OCI-LY7 (cell line): ENCODE measurements at regions not wholly inside any gene's neighbourhood (a gene's known extent, or its start where the extent isn't known, plus 50 kb on each side); places are given as distances from the start of the nearest gene placed in this dataset.

Experiments used
- BruUV-seq: library from RNA; stranded (reverse); fragments of 400-500 nt; replicated peaks from 2 replicates; lab custom pipeline; 2021; lab: Mats Ljungman, UMichigan
- CTCF ChIA-PET: fragments of 300-600 bp; sonication (Branson Sonifier 250); formaldehyde crosslinking; loops from one replicate; lab custom pipeline; 2022; ENCODE audit warnings: antibody characterized with exemption; ENCODE audit not compliant: unreplicated experiment; lab: Charles Lee
- POLR2A ChIA-PET: fragments of 300-600 bp; sonication (Branson Sonifier 250); formaldehyde crosslinking; loops from one replicate; lab custom pipeline; 2022; ENCODE audit warnings: antibody characterized with exemption; lab: Charles Lee
- DNase-seq: peaks from one replicate; pipeline ENCODE4 v3.0.0-alpha.2; 2015; ENCODE audit warnings: low spot score
- H2AFZ ChIP-seq: fragments of 200-600 bp; sonication (generic), shearing (Covaris generic); 2 replicates; pipeline ENCODE4 v1.6.1; 2014; ENCODE audit warnings: mild to moderate bottlenecking, antibody characterized with exemption, low read length, moderate library complexity
- H3K27ac ChIP-seq: fragments of 200-600 bp; sonication (generic); 2 replicates; pipeline ENCODE4 v1.5.1; 2014; ENCODE audit warnings: mixed run types, low read depth, mild to moderate bottlenecking, moderate library complexity, low read length, inconsistent platforms; ENCODE audit not compliant: poor library complexity, severe bottlenecking
- H3K36me3 ChIP-seq: fragments of 200-600 bp; sonication (generic); 2 replicates; pipeline ENCODE4 v1.6.1; 2014; ENCODE audit warnings: mild to moderate bottlenecking, antibody characterized with exemption, low read length, moderate library complexity, mixed read lengths; ENCODE audit not compliant: insufficient read depth
- H3K4me1 ChIP-seq: fragments of 200-600 bp; sonication (generic); 2 replicates; pipeline ENCODE4 v1.5.1; 2014; ENCODE audit warnings: mild to moderate bottlenecking, low read length; ENCODE audit not compliant: insufficient read depth, poor library complexity, severe bottlenecking
- H3K4me2 ChIP-seq: fragments of 200-600 bp; sonication (generic); 2 replicates; pipeline ENCODE4 v1.6.1; 2014; ENCODE audit warnings: mild to moderate bottlenecking, low read length
- H3K4me3 ChIP-seq: fragments of 200-600 bp; sonication (generic); 2 replicates; pipeline ENCODE4 v1.5.1; 2014; ENCODE audit warnings: mild to moderate bottlenecking, low read depth, low read length; ENCODE audit not compliant: poor library complexity, severe bottlenecking
- H3K79me2 ChIP-seq: fragments of 200-600 bp; sonication (generic); 2 replicates; pipeline ENCODE4 v1.6.1; 2016; ENCODE audit warnings: low read depth, mild to moderate bottlenecking, low read length, moderate library complexity, mixed read lengths; ENCODE audit not compliant: insufficient read depth
- H3K9me2 ChIP-seq: fragments of 200-600 bp; sonication (generic); 2 replicates; pipeline ENCODE4 v1.6.1; 2016; ENCODE audit warnings: mild to moderate bottlenecking, low read length, mixed read lengths; ENCODE audit not compliant: insufficient read depth
- H3K9me3 ChIP-seq: fragments of 200-600 bp; sonication (generic); 2 replicates; pipeline ENCODE4 v1.6.1; 2014; ENCODE audit warnings: mild to moderate bottlenecking, mixed run types, low read length, mixed read lengths
- H4K20me1 ChIP-seq: fragments of 200-600 bp; sonication (generic); 2 replicates; pipeline ENCODE4 v1.6.1; 2014; ENCODE audit warnings: mild to moderate bottlenecking, antibody characterized with exemption, low read length, moderate library complexity, mixed read lengths; ENCODE audit not compliant: insufficient read depth
- CTCF ChIP-seq: fragments of 200-600 bp; sonication (generic); conservative IDR thresholded peaks from 2 replicates; pipeline ENCODE4 v1.5.1; 2014; ENCODE audit warnings: mild to moderate bottlenecking, antibody characterized with exemption, low read length, moderate library complexity, mixed read lengths
- EZH2phosphoT487 ChIP-seq: fragments of 200-600 bp; sonication (generic); IDR thresholded peaks from 2 replicates; pipeline ENCODE4 v1.6.1; 2018; ENCODE audit warnings: low read depth, borderline replicate concordance, mild to moderate bottlenecking, mixed run types, antibody characterized with exemption, low read length, moderate library complexity, mixed read lengths
- intact Hi-C: fragments of 100-400 bp; cut with micrococcal nuclease; formaldehyde crosslinking; loops from one replicate; pipeline ENCODE4 v1.10.0; 2022; ENCODE audit not compliant: unreplicated experiment

- Histone ChIP-seq H4K20me1 (no peaks in the 10 kb centered on the region), H3K4me3 (no peak overlapping the region), H3K9me3 (no peaks in the 10 kb centered on the region), H3K4me2 (no peak overlapping the region), H3K27ac (no peak overlapping the region), H3K36me3 (no peaks in the 10 kb centered on the region), H3K4me1 (no peaks in the 10 kb centered on the region), H2AFZ (no peak overlapping the region), H3K79me2 (no peaks in the 10 kb centered on the region), H3K9me2 (no peaks in the 10 kb centered on the region)
- ChIA-PET POLR2A (interaction anchor here (0.6 kb wide), 1 partner anchor 549 kb away, joined by 3 read pairs; no protein-coding TSS in a partner anchor), CTCF (no interaction called here)
- TF ChIP-seq CTCF (no peak), EZH2phosphoT487 (no peak)
- DNase-seq = no peak
- no TSS peak for BruUV-seq
- intact Hi-C loops = no loop called here
Measured at GRCh38 chr2:66926594-66927112, 470.5 kb upstream of the ETAA1 start.

GRCh38 chr2:66929632-66930338 is 467.3 kb upstream of the ETAA1 start:
- Histone ChIP-seq H2AFZ (no peak overlapping the region), H3K27ac (no peak overlapping the region), H4K20me1 (no peaks in the 10 kb centered on the region), H3K4me3 (no peak overlapping the region), H3K9me2 (no peaks in the 10 kb centered on the region), H3K9me3 (no peaks in the 10 kb centered on the region), H3K4me2 (no peak overlapping the region), H3K36me3 (no peaks in the 10 kb centered on the region), H3K79me2 (no peaks in the 10 kb centered on the region), H3K4me1 (no peaks in the 10 kb centered on the region)
- no TSS peak for BruUV-seq
- intact Hi-C loops = no loop called here
- ChIA-PET POLR2A (interaction anchor here (0.6 kb wide), 1 partner anchor 866 kb away, joined by 5 read pairs; no protein-coding TSS in a partner anchor), CTCF (no interaction called here)
- TF ChIP-seq CTCF (no peak), EZH2phosphoT487 (no peak)
- DNase-seq = no peak
